ENCODE measurements at regions not wholly inside any gene's neighbourhood (a gene's known extent, or its start where the extent isn't known, plus 50 kb on each side); places are given as distances from the start of the nearest gene placed in this dataset.

DNA sequence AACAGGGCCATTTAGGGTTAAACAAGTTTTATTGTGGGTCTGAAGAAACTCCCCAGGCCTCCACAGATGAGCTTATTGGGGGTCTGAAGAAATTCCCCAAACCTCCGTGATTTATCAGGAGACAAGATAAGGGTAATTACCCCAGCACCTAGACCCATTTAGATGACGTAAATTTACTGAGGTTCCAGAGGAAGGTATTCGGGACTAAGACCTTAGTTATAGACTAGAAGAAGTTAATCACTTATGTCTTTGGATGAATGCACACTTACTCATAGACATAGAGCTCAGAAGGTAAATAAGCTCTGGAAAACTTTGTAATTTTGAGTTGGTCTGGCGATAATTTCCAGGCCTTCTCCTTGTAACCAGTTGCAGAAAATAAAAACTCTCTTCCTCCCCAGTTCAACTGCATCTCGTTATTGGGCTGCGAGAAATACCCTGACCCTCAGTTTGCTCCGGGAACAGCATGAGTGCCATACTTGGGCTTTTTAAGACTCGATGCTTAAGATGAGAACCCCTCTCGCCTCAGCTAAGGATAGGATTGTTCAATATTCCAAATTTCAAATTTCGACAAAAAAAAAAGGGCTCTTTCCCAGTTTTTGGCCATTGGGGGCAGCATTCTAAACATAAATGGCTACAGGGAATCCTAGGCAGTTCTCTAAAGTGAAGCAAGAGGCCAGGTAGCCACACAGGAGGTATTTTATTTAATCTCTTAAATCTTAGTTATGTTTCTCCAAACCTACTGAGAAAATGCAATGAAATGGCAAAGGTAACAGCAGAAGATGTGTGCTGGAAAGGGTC lies 74.7 kb upstream of the PFKP start:
- H3K23ac ChIP-seq (ENCODE audit: low read depth, low read length) = no peak overlapping the region
- TF ChIP-seq RAD21 (IDR thresholded peaks at IDR 0.05; ENCODE audit: low read length) = no peak
- TF ChIP-seq, protein P1, sequence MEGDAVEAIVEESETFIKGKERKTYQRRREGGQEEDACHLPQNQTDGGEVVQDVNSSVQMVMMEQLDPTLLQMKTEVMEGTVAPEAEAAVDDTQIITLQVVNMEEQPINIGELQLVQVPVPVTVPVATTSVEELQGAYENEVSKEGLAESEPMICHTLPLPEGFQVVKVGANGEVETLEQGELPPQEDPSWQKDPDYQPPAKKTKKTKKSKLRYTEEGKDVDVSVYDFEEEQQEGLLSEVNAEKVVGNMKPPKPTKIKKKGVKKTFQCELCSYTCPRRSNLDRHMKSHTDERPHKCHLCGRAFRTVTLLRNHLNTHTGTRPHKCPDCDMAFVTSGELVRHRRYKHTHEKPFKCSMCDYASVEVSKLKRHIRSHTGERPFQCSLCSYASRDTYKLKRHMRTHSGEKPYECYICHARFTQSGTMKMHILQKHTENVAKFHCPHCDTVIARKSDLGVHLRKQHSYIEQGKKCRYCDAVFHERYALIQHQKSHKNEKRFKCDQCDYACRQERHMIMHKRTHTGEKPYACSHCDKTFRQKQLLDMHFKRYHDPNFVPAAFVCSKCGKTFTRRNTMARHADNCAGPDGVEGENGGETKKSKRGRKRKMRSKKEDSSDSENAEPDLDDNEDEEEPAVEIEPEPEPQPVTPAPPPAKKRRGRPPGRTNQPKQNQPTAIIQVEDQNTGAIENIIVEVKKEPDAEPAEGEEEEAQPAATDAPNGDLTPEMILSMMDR (conservative IDR thresholded peaks at IDR 0.05; ENCODE audit: low read depth, low read length) = no peak
- no peak for TF ChIP-seq CHD1 (IDR thresholded peaks at IDR 0.05; ENCODE audit: low read depth, low read length)
- TF ChIP-seq, protein P2, sequence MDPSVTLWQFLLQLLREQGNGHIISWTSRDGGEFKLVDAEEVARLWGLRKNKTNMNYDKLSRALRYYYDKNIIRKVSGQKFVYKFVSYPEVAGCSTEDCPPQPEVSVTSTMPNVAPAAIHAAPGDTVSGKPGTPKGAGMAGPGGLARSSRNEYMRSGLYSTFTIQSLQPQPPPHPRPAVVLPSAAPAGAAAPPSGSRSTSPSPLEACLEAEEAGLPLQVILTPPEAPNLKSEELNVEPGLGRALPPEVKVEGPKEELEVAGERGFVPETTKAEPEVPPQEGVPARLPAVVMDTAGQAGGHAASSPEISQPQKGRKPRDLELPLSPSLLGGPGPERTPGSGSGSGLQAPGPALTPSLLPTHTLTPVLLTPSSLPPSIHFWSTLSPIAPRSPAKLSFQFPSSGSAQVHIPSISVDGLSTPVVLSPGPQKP (IDR thresholded peaks at IDR 0.05; ENCODE audit: borderline replicate concordance, low read depth, low read length) = no peak
- no peak for TF ChIP-seq MXI1 (IDR thresholded peaks at IDR 0.05; ENCODE audit: borderline replicate concordance, low read depth, low read length)
- ATAC-seq (ENCODE audit: low read depth) (no peak), DNase-seq (no peak)
- BruUV-seq (replicated peaks) = no TSS peak
- no peak overlapping the region for H3K4ac ChIP-seq (ENCODE audit: low read depth, low read length)
- no peak overlapping the region for H2AK9ac ChIP-seq (replicated peaks; ENCODE audit: low read depth, low read length, poor library complexity)
- no peak overlapping the region for H3K18ac ChIP-seq (ENCODE audit: low read depth, low read length)
- H2BK5ac ChIP-seq (ENCODE audit: low read depth, low read length, poor library complexity, severe bottlenecking) = no peak overlapping the region
- no peak overlapping the region for H4K5ac ChIP-seq (ENCODE audit: low read depth, low read length)
- H3K4me2 ChIP-seq (ENCODE audit: low read depth, low read length) = no peak overlapping the region
- no peak overlapping the region for H3K56ac ChIP-seq (ENCODE audit: extremely low read depth, insufficient read depth, low read length)
- no peak overlapping the region for H3K27ac ChIP-seq (ENCODE audit: insufficient read depth, low read length)
- H2BK20ac ChIP-seq (ENCODE audit: low read depth, low read length) = no peak overlapping the region
- H3K4me3 ChIP-seq (ENCODE audit: insufficient read depth, low read depth, low read length) = no peak overlapping the region
- no peak overlapping the region for H2AFZ ChIP-seq (replicated peaks; ENCODE audit: low read length, poor library complexity)
- ChIA-PET CTCF (interaction anchor here (0.8 kb wide), 1 partner anchor 24 kb away, joined by 3 read pairs; no protein-coding TSS in a partner anchor), POLR2A (ENCODE audit: unreplicated experiment) (no interaction called here)
- intact Hi-C loops (cut with micrococcal nuclease) (no loop called here), dilution Hi-C loops (cut with HindIII; ENCODE audit: low sequenced_read_pairs, unreplicated experiment) (no loop called here), in situ Hi-C loops (cut with MboI; ENCODE audit: low sequenced_read_pairs) (no loop called here)
- H2BK120ac ChIP-seq (ENCODE audit: low read depth, low read length) = no peak overlapping the region
- H3K79me1 ChIP-seq (ENCODE audit: low read depth in 1 of 2, low read length in 2 of 2) = no peaks in the 10 kb centered on the region
- no peak overlapping the region for H2BK15ac ChIP-seq (ENCODE audit: low read depth, low read length)
- no peak overlapping the region for H3K14ac ChIP-seq (replicated peaks; ENCODE audit: low read depth, low read length)
- no peaks in the 10 kb centered on the region for H3K9me1 ChIP-seq (ENCODE audit: insufficient read depth, low read length)
- no peaks in the 10 kb centered on the region for H3K36me3 ChIP-seq (ENCODE audit: control insufficient read depth, insufficient read depth, low read length)
- no peak overlapping the region for H2AK5ac ChIP-seq (ENCODE audit: low read depth, low read length)
- no peaks in the 10 kb centered on the region for H4K20me1 ChIP-seq (ENCODE audit: insufficient read depth, low read length)
- WGBS, 2 experiments (ENCODE audit: extremely low coverage in 2 of 2, insufficient read length in 1 of 2) = 85% methylated on average over 4 of the region's 10 CpGs; no CpG with 5 or more reads in 1 of the 2 experiments
- no peaks in the 10 kb centered on the region; the same call in 1 of the 2 replicates for H3K27me3 ChIP-seq (ENCODE audit: control insufficient read depth, insufficient read depth, low read length)
- no peaks in the 10 kb centered on the region; the same call in 1 of the 2 replicates for H3K4me1 ChIP-seq (ENCODE audit: control insufficient read depth, insufficient read depth, low read length)
- no peak overlapping the region for H4K8ac ChIP-seq (ENCODE audit: low read depth in 2 of 2, low read length in 2 of 2)
- no peak overlapping the region for H3K9ac ChIP-seq (ENCODE audit: low read depth, low read length)
- H3K9me3 ChIP-seq (ENCODE audit: control insufficient read depth, insufficient read depth, low read length) = peaks cover 11% of the 10 kb centered on the region
- no peak overlapping the region for H4K91ac ChIP-seq (ENCODE audit: insufficient read depth, low read depth, low read length)
